GM12891 (cell line): ENCODE measurements at regions not wholly inside any gene's neighbourhood (a gene's known extent, or its start where the extent isn't known, plus 50 kb on each side); places are given as distances from the start of the nearest gene placed in this dataset.

Experiments
- DNase-seq: peaks from one replicate; pipeline ENCODE4 v3.0.0; 2011; ENCODE audit warnings: low spot score; ENCODE audit not compliant: insufficient read length
- FAIRE-seq: peaks from 2 replicates; lab custom pipeline; 2011; peaks lifted over from hg19 to GRCh38; lab: Jason Lieb, UNC
- PAX5 ChIP-seq: IDR thresholded peaks from 2 replicates; pipeline ENCODE4 v1.6.1; 2011; ENCODE audit warnings: low read length, moderate library complexity, mild to moderate bottlenecking; ENCODE audit not compliant: insufficient read depth, severe bottlenecking
- POLR2A ChIP-seq: IDR thresholded peaks from 2 replicates; pipeline ENCODE4 v1.6.1; 2011; ENCODE audit warnings: low read depth, low read length, control low read depth
- POLR2AphosphoS5 ChIP-seq: IDR thresholded peaks from 2 replicates; pipeline ENCODE4 v1.6.1; 2011; ENCODE audit warnings: low read depth, low read length, control low read depth
- POU2F2 ChIP-seq: IDR thresholded peaks from 2 replicates; pipeline ENCODE4 v1.6.1; 2011; ENCODE audit warnings: low read depth, mild to moderate bottlenecking, control low read depth, low read length, moderate library complexity
- SPI1 ChIP-seq: IDR thresholded peaks from 2 replicates; pipeline ENCODE4 v1.6.1; 2011; ENCODE audit warnings: low read depth, low read length, control low read depth
- TAF1 ChIP-seq: IDR thresholded peaks from 2 replicates; pipeline ENCODE4 v1.6.1; 2011; ENCODE audit warnings: low read depth, low read length, control low read depth

GRCh38 chr3:18643281-18643680, 218.1 kb upstream of the SATB1 start:
- TF ChIP-seq POLR2AphosphoS5 = no peak
- no peak for TF ChIP-seq SPI1
- no peak for TF ChIP-seq TAF1
- TF ChIP-seq PAX5 = no peak
- no peak for TF ChIP-seq POU2F2
- no peak for TF ChIP-seq POLR2A
- DNase-seq (no peak), FAIRE-seq (no peak)

DNA sequence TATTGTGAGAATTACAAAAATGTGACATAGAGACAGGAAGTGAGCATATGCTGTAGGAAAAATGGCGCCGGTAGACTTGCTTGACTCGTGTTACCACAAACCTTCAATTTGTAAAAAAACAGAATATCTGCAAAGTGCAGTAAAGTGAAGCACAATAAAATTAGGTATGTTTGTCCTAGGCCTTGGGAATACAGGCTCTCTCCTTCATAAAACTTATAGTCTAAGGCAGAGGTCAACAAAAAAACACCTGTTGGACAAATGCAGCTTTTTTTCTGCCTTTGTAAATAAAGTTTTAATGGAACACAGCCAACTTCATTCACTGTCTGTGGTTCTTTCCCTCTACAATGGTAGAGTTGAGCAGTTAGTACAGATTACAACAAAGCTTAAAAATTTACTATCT, 216.8 kb upstream of the SATB1 start:
- TF ChIP-seq POLR2AphosphoS5 = no peak
- TF ChIP-seq POLR2A = no peak
- no peak for TF ChIP-seq POU2F2
- TF ChIP-seq TAF1 = no peak
- no peak for TF ChIP-seq SPI1
- FAIRE-seq = no peak

GRCh38 chr3:18635215-18635614, 210.1 kb upstream of the SATB1 start:
- TF ChIP-seq PAX5 (no peak), POLR2A (no peak), POU2F2 (no peak), SPI1 (no peak), POLR2AphosphoS5 (no peak), TAF1 (no peak)
- DNase-seq (no peak), FAIRE-seq (no peak)

More for the DNA sequence above, 216.8 kb upstream of the SATB1 start:
- no peak for DNase-seq

- no peak for TF ChIP-seq POLR2A
- no peak for TF ChIP-seq TAF1
- TF ChIP-seq PAX5 = no peak
- TF ChIP-seq POLR2AphosphoS5 = no peak
- no peak for TF ChIP-seq SPI1
- no peak for TF ChIP-seq POU2F2
- FAIRE-seq (no peak), DNase-seq (no peak)
These were observed 209.3 kb upstream of the SATB1 start for GRCh38 chr3:18634461-18634860.

- no peak for TF ChIP-seq POLR2AphosphoS5
- TF ChIP-seq POU2F2 = no peak
- TF ChIP-seq SPI1 = no peak
- TF ChIP-seq PAX5 = no peak
- TF ChIP-seq POLR2A = no peak
- no peak for TF ChIP-seq TAF1
- FAIRE-seq = no peak
- DNase-seq = no peak
These were observed 207.9 kb upstream of the SATB1 start for GRCh38 chr3:18633002-18633401.

- no peak for TF ChIP-seq SPI1
- TF ChIP-seq POU2F2 = no peak
- no peak for TF ChIP-seq POLR2A
- no peak for TF ChIP-seq PAX5
- no peak for TF ChIP-seq POLR2AphosphoS5
- no peak for FAIRE-seq
- no peak for DNase-seq
These were observed 205.2 kb upstream of the SATB1 start for GRCh38 chr3:18630295-18630694.

DNA sequence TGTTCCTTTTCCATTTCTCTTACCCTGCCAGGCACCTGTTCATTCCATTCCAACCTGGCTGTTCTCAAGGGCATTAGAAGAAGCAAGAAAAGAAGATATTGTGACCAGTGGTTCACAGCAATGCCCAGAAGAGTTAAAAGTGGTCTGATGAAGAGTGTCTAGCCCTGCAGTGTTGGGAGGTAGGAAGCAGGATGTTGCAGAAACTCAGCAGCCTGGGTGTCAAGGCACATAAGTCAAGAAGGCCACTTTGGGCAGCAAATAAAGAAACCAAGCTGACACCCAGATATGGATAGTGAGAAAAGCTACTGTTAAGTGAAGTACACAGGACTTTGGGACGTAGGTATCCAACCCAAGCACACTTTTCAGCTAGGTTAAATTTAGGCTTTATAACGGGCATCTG, 199.9 kb upstream of the SATB1 start:
- FAIRE-seq (no peak), DNase-seq (no peak)
- TF ChIP-seq TAF1 = no peak
- TF ChIP-seq POLR2A = no peak
- no peak for TF ChIP-seq PAX5
- TF ChIP-seq POU2F2 = no peak
- no peak for TF ChIP-seq POLR2AphosphoS5
- no peak for TF ChIP-seq SPI1

GRCh38 chr3:18623220-18623619, 198.1 kb upstream of the SATB1 start:
- no peak for FAIRE-seq
- no peak for DNase-seq
- no peak for TF ChIP-seq POLR2AphosphoS5
- TF ChIP-seq SPI1 = no peak
- no peak for TF ChIP-seq POLR2A
- TF ChIP-seq PAX5 = no peak
- no peak for TF ChIP-seq POU2F2
- no peak for TF ChIP-seq TAF1

GRCh38 chr3:18618723-18619122, 193.6 kb upstream of the SATB1 start:
- no peak for TF ChIP-seq POU2F2
- no peak for TF ChIP-seq POLR2A
- TF ChIP-seq PAX5 = no peak
- no peak for TF ChIP-seq SPI1
- no peak for TF ChIP-seq TAF1
- TF ChIP-seq POLR2AphosphoS5 = no peak
- FAIRE-seq = no peak
- no peak for DNase-seq

DNA sequence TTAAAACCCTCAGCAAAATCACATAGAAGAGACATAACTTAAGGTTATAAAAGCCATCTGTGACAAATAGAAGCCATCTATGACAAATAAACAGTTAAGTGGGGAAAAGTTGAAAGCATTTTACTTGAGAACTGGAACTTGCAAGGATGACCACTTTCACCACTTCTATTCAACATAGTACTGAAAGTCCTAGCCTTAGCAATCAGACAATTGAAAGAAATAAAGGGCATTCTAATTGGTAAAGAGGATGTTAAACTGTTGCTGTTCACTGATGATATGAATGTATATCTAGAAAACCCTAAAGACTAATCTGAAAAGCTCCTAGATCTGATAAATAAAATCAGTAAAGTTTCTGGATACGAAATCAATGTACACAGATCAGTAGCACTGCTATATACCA, 186.9 kb upstream of the SATB1 start:
- TF ChIP-seq PAX5 (no peak), TAF1 (no peak), POLR2A (no peak), SPI1 (no peak), POU2F2 (no peak)
- FAIRE-seq = no peak
- no peak for DNase-seq

DNA sequence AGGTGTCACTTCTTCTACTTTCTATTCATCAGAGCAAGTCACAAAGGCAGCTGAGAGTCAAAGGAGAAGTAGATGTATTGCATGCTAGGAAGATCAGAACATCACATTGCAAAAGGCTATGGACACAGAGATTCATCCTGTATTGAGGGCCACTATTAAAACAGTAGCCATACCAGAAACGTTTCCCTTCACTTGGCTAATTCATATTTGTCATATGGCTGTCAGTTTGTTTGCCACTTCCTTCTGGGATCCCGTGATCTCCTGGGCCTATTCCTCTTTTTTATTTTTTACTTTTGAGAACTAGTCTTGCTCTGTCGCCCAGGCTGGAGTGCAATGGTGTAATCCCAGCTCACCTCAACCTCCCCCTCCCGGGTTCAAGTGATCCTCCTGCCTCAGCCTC, 184.0 kb upstream of the SATB1 start:
- DNase-seq (no peak), FAIRE-seq (no peak)
- TF ChIP-seq POU2F2 (no peak), POLR2AphosphoS5 (no peak), TAF1 (no peak), SPI1 (no peak), PAX5 (no peak), POLR2A (no peak)
